IMR-90 (cell line): ENCODE measurements at regions not wholly inside any gene's neighbourhood (a gene's known extent, or its start where the extent isn't known, plus 50 kb on each side); places are given as distances from the start of the nearest gene placed in this dataset.

Source experiments
- ATAC-seq: fragments of 200-7000 bp; cut with Tn5 transposase; 2 replicates; pipeline ENCODE4 v1.9.1; 2020; ENCODE audit warnings: low read depth, mild to moderate bottlenecking, moderate library complexity
- BruUV-seq: library from RNA; stranded (reverse); fragments of 400-500 nt; replicated peaks from 2 replicates; lab custom pipeline; 2021; lab: Mats Ljungman, UMichigan
- CTCF ChIA-PET: fragments of 300-600 bp; formaldehyde crosslinking; extraction: SDS; loops from one replicate; lab custom pipeline; 2021; ENCODE audit warnings: antibody characterized with exemption; lab: Yijun Ruan, JAX
- POLR2A ChIA-PET: fragments of 300-600 bp; sonication (Branson Sonifier 250); formaldehyde crosslinking; loops from one replicate; lab custom pipeline; 2022; ENCODE audit warnings: antibody characterized with exemption; ENCODE audit not compliant: unreplicated experiment; lab: Charles Lee
- DNase-seq: peaks from one replicate; pipeline ENCODE4 v3.0.0; 2013
- H2AFZ ChIP-seq: replicated peaks from 2 replicates; pipeline ENCODE3; 2013; ENCODE audit warnings: low read length, mild to moderate bottlenecking; ENCODE audit not compliant: poor library complexity
- H2AK5ac ChIP-seq: 2 replicates; pipeline ENCODE4 v1.6.1; 2013; ENCODE audit warnings: low read depth, low read length, inconsistent platforms
- H2AK9ac ChIP-seq: replicated peaks from 2 replicates; pipeline ENCODE3; 2013; ENCODE audit warnings: mild to moderate bottlenecking, low read depth, low read length, moderate library complexity; ENCODE audit not compliant: poor library complexity
- H2BK120ac ChIP-seq: 2 replicates; pipeline ENCODE4 v1.6.1; 2013; ENCODE audit warnings: low read depth, low read length, inconsistent platforms
- H2BK15ac ChIP-seq: 3 replicates; pipeline ENCODE4 v1.6.1; 2013; ENCODE audit warnings: low read depth, low read length, inconsistent platforms
- H2BK20ac ChIP-seq: 2 replicates; pipeline ENCODE4 v1.6.1; 2013; ENCODE audit warnings: low read depth, mild to moderate bottlenecking, inconsistent platforms, low read length, moderate library complexity
- H2BK5ac ChIP-seq: 2 replicates; pipeline ENCODE4 v1.6.1; 2013; ENCODE audit warnings: mild to moderate bottlenecking, low read depth, low read length, inconsistent platforms; ENCODE audit not compliant: poor library complexity, severe bottlenecking
- H3K14ac ChIP-seq: replicated peaks from 2 replicates; pipeline ENCODE4 v1.6.1; 2013; ENCODE audit warnings: low read depth, low read length, inconsistent platforms
- H3K18ac ChIP-seq: 2 replicates; pipeline ENCODE4 v1.6.1; 2013; ENCODE audit warnings: low read depth, low read length, control low read depth
- H3K23ac ChIP-seq: 2 replicates; pipeline ENCODE4 v1.6.1; 2013; ENCODE audit warnings: low read depth, low read length, inconsistent platforms
- H3K27ac ChIP-seq: 2 replicates; pipeline ENCODE4 v1.5.1; 2013; ENCODE audit warnings: mild to moderate bottlenecking, control low read depth, low read length; ENCODE audit not compliant: insufficient read depth
- H3K27me3 ChIP-seq: 2 replicates; pipeline ENCODE4 v1.6.1; 2013; ENCODE audit warnings: low read length; ENCODE audit not compliant: control insufficient read depth, insufficient read depth
- H3K36me3 ChIP-seq: 2 replicates; pipeline ENCODE4 v1.6.1; 2013; ENCODE audit warnings: low read length, mixed read lengths; ENCODE audit not compliant: control insufficient read depth, insufficient read depth
- H3K4ac ChIP-seq: 2 replicates; pipeline ENCODE4 v1.6.1; 2013; ENCODE audit warnings: low read depth, low read length, inconsistent platforms
- H3K4me1 ChIP-seq: 2 replicates; pipeline ENCODE4 v1.6.1; 2013; ENCODE audit warnings: low read length, mixed read lengths; ENCODE audit not compliant: control insufficient read depth, insufficient read depth
- H3K4me2 ChIP-seq: 2 replicates; pipeline ENCODE4 v1.6.1; 2013; ENCODE audit warnings: low read depth, mild to moderate bottlenecking, control low read depth, low read length, moderate library complexity
- H3K4me3 ChIP-seq: 2 replicates; pipeline ENCODE4 v1.5.1; 2013; ENCODE audit warnings: low read depth, mild to moderate bottlenecking, control low read depth, low read length, moderate library complexity; ENCODE audit not compliant: insufficient read depth
- H3K56ac ChIP-seq: 2 replicates; pipeline ENCODE4 v1.6.1; 2013; ENCODE audit warnings: low read length, inconsistent platforms; ENCODE audit not compliant: insufficient read depth; ENCODE audit errors: extremely low read depth
- H3K79me1 ChIP-seq, 2 experiments: 2 replicates each; pipeline ENCODE4 v1.6.1; 2013; ENCODE audit warnings: low read length in 2 of 2, inconsistent platforms in 1 of 2, low read depth in 1 of 2
- H3K9ac ChIP-seq: 2 replicates; pipeline ENCODE4 v1.6.1; 2013; ENCODE audit warnings: low read depth, low read length, control low read depth
- H3K9me1 ChIP-seq: 2 replicates; pipeline ENCODE4 v1.6.1; 2013; ENCODE audit warnings: low read length, inconsistent platforms; ENCODE audit not compliant: insufficient read depth
- H3K9me3 ChIP-seq: 2 replicates; pipeline ENCODE4 v1.6.1; 2013; ENCODE audit warnings: low read length; ENCODE audit not compliant: control insufficient read depth, insufficient read depth
- H4K20me1 ChIP-seq: 2 replicates; pipeline ENCODE4 v1.6.1; 2013; ENCODE audit warnings: low read length, inconsistent platforms; ENCODE audit not compliant: insufficient read depth
- H4K5ac ChIP-seq: 2 replicates; pipeline ENCODE4 v1.6.1; 2013; ENCODE audit warnings: mild to moderate bottlenecking, low read depth, low read length, control low read depth
- H4K8ac ChIP-seq, 2 experiments: 2 replicates each; pipeline ENCODE4 v1.6.1; 2013; ENCODE audit warnings: low read depth in 2 of 2, low read length in 2 of 2, control low read depth in 1 of 2, inconsistent platforms in 1 of 2
- H4K91ac ChIP-seq: 2 replicates; pipeline ENCODE4 v1.6.1; 2013; ENCODE audit warnings: low read depth, low read length, inconsistent platforms; ENCODE audit not compliant: insufficient read depth
- CEBPB ChIP-seq: IDR thresholded peaks from 2 replicates; pipeline ENCODE4 v1.6.1; 2012; ENCODE audit warnings: low read depth, low read length, improper control_type of control experiment
- CHD1 ChIP-seq: IDR thresholded peaks from 2 replicates; pipeline ENCODE4 v1.6.1; 2012; ENCODE audit warnings: low read depth, low read length, improper control_type of control experiment
- ELK1 ChIP-seq: fragments of 150-350 bp; IDR thresholded peaks from 2 replicates; pipeline ENCODE4 v1.6.1; 2016; ENCODE audit warnings: low read depth, mild to moderate bottlenecking, low read length, moderate library complexity, borderline replicate concordance
- MAZ ChIP-seq: IDR thresholded peaks from 2 replicates; pipeline ENCODE4 v1.6.1; 2012; ENCODE audit warnings: low read depth, mild to moderate bottlenecking, low read length, improper control_type of control experiment, moderate library complexity, borderline replicate concordance
- MXI1 ChIP-seq: IDR thresholded peaks from 2 replicates; pipeline ENCODE4 v1.6.1; 2012; ENCODE audit warnings: low read depth, mild to moderate bottlenecking, low read length, moderate library complexity, borderline replicate concordance
- NFE2L2 ChIP-seq: fragments of 150-350 bp; IDR thresholded peaks from 2 replicates; pipeline ENCODE4 v1.6.1; 2016; ENCODE audit warnings: low read depth, mild to moderate bottlenecking, low read length
- POLR2A ChIP-seq: IDR thresholded peaks from 2 replicates; pipeline ENCODE4 v1.6.1; 2012; ENCODE audit warnings: mild to moderate bottlenecking, low read depth, low read length
- RAD21 ChIP-seq: IDR thresholded peaks from 2 replicates; pipeline ENCODE4 v1.6.1; 2012; ENCODE audit warnings: low read length, improper control_type of control experiment
- SMC3 ChIP-seq: fragments of 150-350 bp; IDR thresholded peaks from 2 replicates; pipeline ENCODE4 v1.6.1; 2016; ENCODE audit warnings: low read depth, mild to moderate bottlenecking, antibody characterized with exemption, low read length, moderate library complexity
- USF2 ChIP-seq: fragments of 150-350 bp; IDR thresholded peaks from 2 replicates; pipeline ENCODE4 v1.6.1; 2017; ENCODE audit warnings: mild to moderate bottlenecking, antibody characterized with exemption, low read length, low read depth
- WGBS, 2 experiments: methylation state at CpG; one replicate each; pipeline versions ENCODE4 v1.1.5 to v1.1.7; 2013; ENCODE audit warnings: missing lambda C conversion rate in 2 of 2; ENCODE audit not compliant: insufficient read length in 1 of 2; ENCODE audit errors: extremely low coverage in 2 of 2; 5-methylcytosine and 5-hydroxymethylcytosine counted together
- dilution Hi-C: fragments of 300-500 bp; cut with HindIII; formaldehyde crosslinking; loops from one replicate; pipeline ENCODE4 v1.14.3; 2018; ENCODE audit warnings: low sequenced_read_pairs; ENCODE audit not compliant: unreplicated experiment
- in situ Hi-C: fragments of 300-500 bp; cut with MboI; formaldehyde crosslinking; loops from 3 replicates; pipeline ENCODE4 v1.14.3; 2019; ENCODE audit warnings: low sequenced_read_pairs, inconsistent platforms, mixed read lengths
- intact Hi-C: fragments of 100-400 bp; cut with micrococcal nuclease; formaldehyde crosslinking; loops from 2 replicates; pipeline ENCODE4 v1.10.0; 2022

- H3K27ac ChIP-seq = no peak overlapping the region
- dilution Hi-C loops = no loop called here
Observed at GRCh38 chr4:68765876-68766275, 49.9 kb upstream of the UGT2B10 start.

More at GRCh38 chr4:68765876-68766275, 49.9 kb upstream of the UGT2B10 start:
- no peak overlapping the region for H4K5ac ChIP-seq
- H2BK20ac ChIP-seq = no peak overlapping the region
- no TSS peak for BruUV-seq
- H2AK9ac ChIP-seq = no peak overlapping the region
- TF ChIP-seq POLR2A (no peak), NFE2L2 (no peak), MXI1 (no peak), SMC3 (no peak), MAZ (no peak), CHD1 (no peak), ELK1 (no peak), CEBPB (no peak), RAD21 (no peak), USF2 (no peak)
- no peaks in the 10 kb centered on the region for H3K36me3 ChIP-seq
- H3K4me1 ChIP-seq = no peaks in the 10 kb centered on the region
- H3K23ac ChIP-seq = no peak overlapping the region
- no peak overlapping the region for H2AFZ ChIP-seq
- H3K14ac ChIP-seq = no peak overlapping the region
- H4K8ac ChIP-seq = no peak overlapping the region
- H4K91ac ChIP-seq = no peak overlapping the region
- POLR2A ChIA-PET = no interaction called here
- H3K27me3 ChIP-seq = no peaks in the 10 kb centered on the region
- no peaks in the 10 kb centered on the region for H3K79me1 ChIP-seq
- no peaks in the 10 kb centered on the region for H3K9me3 ChIP-seq
- ATAC-seq (no peak), DNase-seq (no peak)
- H2BK120ac ChIP-seq = no peak overlapping the region
- H2BK15ac ChIP-seq = no peak overlapping the region
- H3K9ac ChIP-seq = no peak overlapping the region
- no peak overlapping the region for H2AK5ac ChIP-seq
- 17% methylated on average over 1 of the region's 3 CpGs; no CpG with 5 or more reads in 1 of the 2 experiments for WGBS, 2 experiments
- H3K4ac ChIP-seq = no peak overlapping the region
- intact Hi-C loops = loop anchor here (1.0 kb wide), 1 partner anchor 37 kb away; no protein-coding TSS in a partner anchor
- H3K56ac ChIP-seq = no peak overlapping the region
- H3K4me2 ChIP-seq = no peak overlapping the region
- H4K20me1 ChIP-seq = no peaks in the 10 kb centered on the region
- no peak overlapping the region for H2BK5ac ChIP-seq
- H3K9me1 ChIP-seq = no peaks in the 10 kb centered on the region
- H3K4me3 ChIP-seq = no peak overlapping the region
- no peak overlapping the region for H3K18ac ChIP-seq
- in situ Hi-C loops = no loop called here
- CTCF ChIA-PET = no interaction called here
